WERI-Rb-1 (cell line): ENCODE measurements at regions not wholly inside any gene's neighbourhood (a gene's known extent, or its start where the extent isn't known, plus 50 kb on each side); places are given as distances from the start of the nearest gene placed in this dataset.

Experiments used
- DNase-seq: peaks from one replicate; pipeline ENCODE4 v3.0.0-alpha.2; 2020
- H3K27ac ChIP-seq: fragments of 250-450 bp; sonication (Bioruptor Pico); 2 replicates; pipeline ENCODE4 v1.5.1; 2020; ENCODE audit warnings: mild to moderate bottlenecking, moderate library complexity
- H3K27me3 ChIP-seq: fragments of 250-450 bp; sonication (Bioruptor Pico); 2 replicates; pipeline ENCODE4 v1.5.1; 2021; ENCODE audit warnings: mild to moderate bottlenecking, low read depth, moderate library complexity; ENCODE audit not compliant: insufficient read depth, severe bottlenecking
- H3K36me3 ChIP-seq: fragments of 250-450 bp; sonication (Bioruptor Pico); 2 replicates; pipeline ENCODE4 v1.5.1; 2020; ENCODE audit warnings: mild to moderate bottlenecking, moderate library complexity
- H3K4me3 ChIP-seq: 2 replicates; pipeline ENCODE4 v1.5.1; 2011; ENCODE audit warnings: low read depth, mild to moderate bottlenecking, control low read depth, low read length
- H3K9me3 ChIP-seq: fragments of 250-450 bp; sonication (Bioruptor Pico); 2 replicates; pipeline ENCODE4 v1.5.1; 2021; ENCODE audit warnings: mild to moderate bottlenecking, moderate library complexity; ENCODE audit not compliant: severe bottlenecking
- CTCF ChIP-seq: IDR thresholded peaks from 2 replicates; pipeline ENCODE4 v1.5.1; 2011; ENCODE audit warnings: low read depth, mild to moderate bottlenecking, control low read depth, inconsistent platforms, low read length

GRCh38 chr2:236689393-236689700, 119.7 kb downstream of the ACKR3 start:
- H3K27ac ChIP-seq: no peak overlapping the region
- H3K27me3 ChIP-seq: no peaks in the 10 kb centered on the region
- no peaks in the 10 kb centered on the region for H3K36me3 ChIP-seq
- no peaks in the 10 kb centered on the region for H3K9me3 ChIP-seq
- no peak overlapping the region for H3K4me3 ChIP-seq
- no peak for TF ChIP-seq CTCF
- DNase-seq: no peak

GRCh38 chr2:236689981-236690380, 120.4 kb downstream of the ACKR3 start:
- DNase-seq: no peak
- H3K27me3 ChIP-seq: no peaks in the 10 kb centered on the region
- H3K9me3 ChIP-seq: no peaks in the 10 kb centered on the region
- no peaks in the 10 kb centered on the region for H3K36me3 ChIP-seq
- H3K4me3 ChIP-seq: no peak overlapping the region
- no peak overlapping the region for H3K27ac ChIP-seq
- TF ChIP-seq CTCF: no peak

- H3K9me3 ChIP-seq: no peaks in the 10 kb centered on the region
- no peak overlapping the region for H3K27ac ChIP-seq
- no peak overlapping the region for H3K4me3 ChIP-seq
- no peaks in the 10 kb centered on the region for H3K27me3 ChIP-seq
- TF ChIP-seq CTCF: no peak
- no peak for DNase-seq
- no peaks in the 10 kb centered on the region for H3K36me3 ChIP-seq
Observed at GRCh38 chr2:236690726-236691125, 121.1 kb downstream of the ACKR3 start.

- Histone ChIP-seq H3K36me3 (no peaks in the 10 kb centered on the region), H3K27ac (no peak overlapping the region), H3K9me3 (no peaks in the 10 kb centered on the region), H3K27me3 (no peaks in the 10 kb centered on the region), H3K4me3 (no peak overlapping the region)
- TF ChIP-seq CTCF: no peak
- no peak for DNase-seq
Observed at GRCh38 chr2:236691799-236692167, 122.2 kb downstream of the ACKR3 start.

GRCh38 chr2:236692937-236693336, 123.3 kb downstream of the ACKR3 start:
- Histone ChIP-seq H3K27me3 (no peaks in the 10 kb centered on the region), H3K9me3 (no peaks in the 10 kb centered on the region), H3K27ac (no peak overlapping the region), H3K4me3 (no peak overlapping the region), H3K36me3 (no peaks in the 10 kb centered on the region)
- no peak for DNase-seq
- TF ChIP-seq CTCF: no peak

- Histone ChIP-seq H3K36me3 (no peaks in the 10 kb centered on the region), H3K9me3 (no peaks in the 10 kb centered on the region), H3K4me3 (no peak overlapping the region), H3K27me3 (no peaks in the 10 kb centered on the region), H3K27ac (no peak overlapping the region)
- DNase-seq: no peak
- no peak for TF ChIP-seq CTCF
Observed at GRCh38 chr2:236693531-236693930, 123.9 kb downstream of the ACKR3 start.
